Thymus (tissue), 11 donors: ENCODE measurements at regions not wholly inside any gene's neighbourhood (a gene's known extent, or its start where the extent isn't known, plus 50 kb on each side); places are given as distances from the start of the nearest gene placed in this dataset.

Experiments used
- DNase-seq, 9 donors: peaks; one replicate each; pipeline ENCODE4 v3.0.0-alpha.2; 2013; ENCODE audit warnings: low spot score in 9 of 9, low read depth in 6 of 9, missing footprints in 1 of 9
- H3K27ac ChIP-seq, 2 donors: one replicate each; pipeline ENCODE4 v1.5.1; 2013; ENCODE audit warnings: control low read depth in 1 of 2, low read depth in 1 of 2, low read length in 1 of 2, mild to moderate bottlenecking in 1 of 2, moderate library complexity in 1 of 2
- H3K27me3 ChIP-seq, 2 donors: one replicate each; pipeline ENCODE4 v1.5.1; 2013; ENCODE audit warnings: low read length in 1 of 2; ENCODE audit not compliant: control insufficient read depth in 2 of 2, insufficient read depth in 1 of 2
- H3K36me3 ChIP-seq, 2 donors: one replicate each; pipeline ENCODE4 v1.5.1; 2013; ENCODE audit warnings: low read length in 1 of 2, mild to moderate bottlenecking in 1 of 2, moderate library complexity in 1 of 2; ENCODE audit not compliant: control insufficient read depth in 2 of 2, insufficient read depth in 2 of 2
- H3K4me1 ChIP-seq, 2 donors: one replicate each; pipeline ENCODE4 v1.5.1; 2013; ENCODE audit warnings: low read length in 2 of 2; ENCODE audit not compliant: control insufficient read depth in 2 of 2, insufficient read depth in 2 of 2
- H3K4me3 ChIP-seq, 2 donors: one replicate each; pipeline ENCODE4 v1.5.1; 2013; ENCODE audit warnings: low read length in 2 of 2, control low read depth in 1 of 2, mild to moderate bottlenecking in 1 of 2
- H3K9me3 ChIP-seq, 2 donors: one replicate each; pipeline ENCODE4 v1.5.1; 2013; ENCODE audit warnings: low read length in 1 of 2, mild to moderate bottlenecking in 1 of 2; ENCODE audit not compliant: control insufficient read depth in 2 of 2, insufficient read depth in 1 of 2
- WGBS: extraction: QIAGEN DNeasy Blood & Tissue Kit; methylation state at CpG from one replicate; pipeline ENCODE4 v1.1.7; 2013; 5-methylcytosine and 5-hydroxymethylcytosine counted together
- donor health status: healthy.

GRCh38 chr13:103568314-103568713 lies 502.1 kb upstream of the SLC10A2 start:
- H3K9me3 ChIP-seq = peaks cover 0 to 3% of the 10 kb centered on the region in 2 donors
- H3K4me1 ChIP-seq = no peaks in the 10 kb centered on the region
- H3K4me3 ChIP-seq = no peak overlapping the region
- H3K27ac ChIP-seq = no peak overlapping the region
- no peaks in the 10 kb centered on the region for H3K36me3 ChIP-seq
- WGBS = 89% methylated on average over 5 of the region's 5 CpGs
- H3K27me3 ChIP-seq = no peaks in the 10 kb centered on the region
- DNase-seq = no peak

GRCh38 chr13:103557878-103558277 lies 491.7 kb upstream of the SLC10A2 start:
- DNase-seq = no peak
- Histone ChIP-seq H3K4me3 (no peak overlapping the region), H3K27me3 (no peaks in the 10 kb centered on the region), H3K27ac (no peak overlapping the region), H3K9me3 (peaks cover 0 to 3% of the 10 kb centered on the region in 2 donors), H3K36me3 (no peaks in the 10 kb centered on the region), H3K4me1 (no peaks in the 10 kb centered on the region)
- 87% methylated on average over 2 of the region's 2 CpGs for WGBS

GRCh38 chr13:103556681-103557080 lies 490.5 kb upstream of the SLC10A2 start:
- Histone ChIP-seq H3K27me3 (no peaks in the 10 kb centered on the region), H3K9me3 (peaks cover 0 to 3% of the 10 kb centered on the region in 2 donors), H3K4me3 (no peak overlapping the region), H3K36me3 (no peaks in the 10 kb centered on the region), H3K27ac (no peak overlapping the region), H3K4me1 (no peaks in the 10 kb centered on the region)
- WGBS = 95% methylated on average over 2 of the region's 2 CpGs
- no peak for DNase-seq

- 63% methylated on average over 3 of the region's 3 CpGs for WGBS
- H3K4me1 ChIP-seq = no peaks in the 10 kb centered on the region
- H3K9me3 ChIP-seq = peaks cover 0 to 5% of the 10 kb centered on the region in 2 donors
- H3K4me3 ChIP-seq = no peak overlapping the region
- no peak overlapping the region for H3K27ac ChIP-seq
- H3K27me3 ChIP-seq = no peaks in the 10 kb centered on the region
- no peaks in the 10 kb centered on the region for H3K36me3 ChIP-seq
- DNase-seq = no peak
Measured at GRCh38 chr13:103547914-103548313, 481.7 kb upstream of the SLC10A2 start.

GRCh38 chr13:103546271-103546670 lies 480.1 kb upstream of the SLC10A2 start:
- no peaks in the 10 kb centered on the region for H3K27me3 ChIP-seq
- DNase-seq = no peak
- H3K36me3 ChIP-seq = no peaks in the 10 kb centered on the region
- H3K27ac ChIP-seq = no peak overlapping the region
- H3K4me3 ChIP-seq = no peak overlapping the region
- WGBS = 74% methylated on average over 1 of the region's 1 CpG
- peaks cover 0 to 5% of the 10 kb centered on the region in 2 donors for H3K9me3 ChIP-seq
- H3K4me1 ChIP-seq = no peaks in the 10 kb centered on the region

GRCh38 chr13:103542648-103543047 lies 476.4 kb upstream of the SLC10A2 start:
- 92% methylated on average over 1 of the region's 1 CpG for WGBS

GRCh38 chr13:103540382-103540765 lies 474.2 kb upstream of the SLC10A2 start:
- no peaks in the 10 kb centered on the region for H3K4me1 ChIP-seq
- no peak for DNase-seq
- H3K4me3 ChIP-seq = no peak overlapping the region
- WGBS = 96% methylated on average over 1 of the region's 1 CpG
- H3K36me3 ChIP-seq = no peaks in the 10 kb centered on the region
- no peak overlapping the region for H3K27ac ChIP-seq
- H3K9me3 ChIP-seq = peaks cover 0 to under 1% of the 10 kb centered on the region in 2 donors
- H3K27me3 ChIP-seq = no peaks in the 10 kb centered on the region

More at GRCh38 chr13:103542648-103543047, 476.4 kb upstream of the SLC10A2 start:
- no peak for DNase-seq
- Histone ChIP-seq H3K27me3 (no peaks in the 10 kb centered on the region), H3K27ac (no peak overlapping the region), H3K9me3 (peaks cover 0 to 5% of the 10 kb centered on the region in 2 donors), H3K4me1 (no peaks in the 10 kb centered on the region), H3K36me3 (no peaks in the 10 kb centered on the region), H3K4me3 (no peak overlapping the region)

- WGBS = 92% methylated on average over 4 of the region's 4 CpGs
- no peaks in the 10 kb centered on the region for H3K9me3 ChIP-seq
- no peak overlapping the region for H3K27ac ChIP-seq
- no peaks in the 10 kb centered on the region for H3K27me3 ChIP-seq
- no peak overlapping the region for H3K4me3 ChIP-seq
- DNase-seq = no peak
- no peaks in the 10 kb centered on the region for H3K36me3 ChIP-seq
- no peaks in the 10 kb centered on the region for H3K4me1 ChIP-seq
Measured at GRCh38 chr13:103539721-103540381, 473.6 kb upstream of the SLC10A2 start.

GRCh38 chr13:103539265-103539664 lies 473.0 kb upstream of the SLC10A2 start:
- H3K9me3 ChIP-seq = no peaks in the 10 kb centered on the region
- no peak for DNase-seq
- no peaks in the 10 kb centered on the region for H3K36me3 ChIP-seq
- no peaks in the 10 kb centered on the region for H3K4me1 ChIP-seq
- 68% methylated on average over 3 of the region's 3 CpGs for WGBS
- H3K4me3 ChIP-seq = no peak overlapping the region
- H3K27ac ChIP-seq = no peak overlapping the region
- H3K27me3 ChIP-seq = no peaks in the 10 kb centered on the region
